Activated CD8-positive, alpha-beta memory T cell treated with anti-CD3 and anti-CD28 coated beads for 4 hours (primary cell): ENCODE measurements at regions not wholly inside any gene's neighbourhood (a gene's known extent, or its start where the extent isn't known, plus 50 kb on each side); places are given as distances from the start of the nearest gene placed in this dataset.
"Not testable (repeated sequence)": the region's sequence is repeated elsewhere in the genome, so short reads cannot be mapped to it uniquely, and the experiment has no call there.

ENCODE experiments used
- DNase-seq, 2 donors: peaks; one replicate each; pipeline ENCODE4 v3.0.0-alpha.2; 2020; ENCODE audit warnings: low read depth in 2 of 2

GRCh38 chr10:42187501-42188195 is 450.7 kb downstream of the ZNF33B start:
- not testable (repeated sequence) for DNase-seq

- DNase-seq = not testable (repeated sequence)
Measured at GRCh38 chr10:42177793-42178689, 460.3 kb downstream of the ZNF33B start.

GRCh38 chr10:42177077-42177792 is 461.1 kb downstream of the ZNF33B start:
- no peak for DNase-seq

- DNase-seq = no peak
Measured at GRCh38 chr10:42150428-42151061, 487.8 kb downstream of the ZNF33B start.

- DNase-seq = no peak
Measured at GRCh38 chr10:42149722-42150427, 488.5 kb downstream of the ZNF33B start.

- no peak for DNase-seq
Measured at GRCh38 chr10:42149027-42149700, 489.2 kb downstream of the ZNF33B start.

GRCh38 chr10:42146165-42146564 is 492.2 kb downstream of the ZNF33B start:
- not testable (repeated sequence) for DNase-seq

- not testable (repeated sequence) for DNase-seq
Measured at GRCh38 chr10:42138023-42138422, 500.3 kb downstream of the ZNF33B start.

- no peak for DNase-seq
Measured at GRCh38 chr10:42113158-42113450, 525.3 kb downstream of the ZNF33B start.

- DNase-seq = no peak
Measured at GRCh38 chr10:42112331-42113157, 525.8 kb downstream of the ZNF33B start.

GRCh38 chr10:42111661-42112330 is 526.6 kb downstream of the ZNF33B start:
- no peak for DNase-seq

- DNase-seq = no peak
Measured at GRCh38 chr10:42111076-42111475, 527.3 kb downstream of the ZNF33B start.
